A673 (cell line): ENCODE measurements at regions not wholly inside any gene's neighbourhood (a gene's known extent, or its start where the extent isn't known, plus 50 kb on each side); places are given as distances from the start of the nearest gene placed in this dataset.
A peak's percentile ranks its signal among the peaks of the same experiment; 100 is the strongest.

Experiments
- BruUV-seq: library from RNA; stranded (reverse); fragments of 400-500 nt; replicated peaks from 2 replicates; lab custom pipeline; 2021; lab: Mats Ljungman, UMichigan
- CTCF ChIA-PET: fragments of 300-600 bp; sonication (Branson Sonifier 250); formaldehyde crosslinking; loops from one replicate; lab custom pipeline; 2022; ENCODE audit warnings: antibody characterized with exemption; lab: Charles Lee
- POLR2A ChIA-PET: fragments of 300-600 bp; sonication (Branson Sonifier 250); formaldehyde crosslinking; loops from one replicate; lab custom pipeline; 2022; ENCODE audit warnings: antibody characterized with exemption; ENCODE audit not compliant: low non-redundant PET; lab: Charles Lee
- DNase-seq: peaks from one replicate; pipeline ENCODE4 v3.0.0-alpha.2; 2015; ENCODE audit warnings: low spot score
- H3K27ac ChIP-seq: fragments of 200-600 bp; sonication (generic); 2 replicates; pipeline ENCODE4 v1.5.1; 2016; ENCODE audit warnings: mixed run types, low read depth, mild to moderate bottlenecking, mixed read lengths, antibody characterized with exemption, low read length; ENCODE audit not compliant: poor library complexity, severe bottlenecking
- H3K27me3 ChIP-seq: fragments of 200-600 bp; sonication (generic); replicated peaks from 2 replicates; pipeline ENCODE4 v1.6.1; 2017; ENCODE audit warnings: mixed run types, low read depth, mild to moderate bottlenecking, mixed read lengths, antibody characterized with exemption, low read length; ENCODE audit not compliant: insufficient read depth, poor library complexity
- H3K36me3 ChIP-seq: fragments of 200-600 bp; sonication (generic); 2 replicates; pipeline ENCODE4 v1.6.1; 2016; ENCODE audit warnings: mixed run types, mild to moderate bottlenecking, mixed read lengths, antibody characterized with exemption, low read length; ENCODE audit not compliant: insufficient read depth, poor library complexity, severe bottlenecking
- H3K4me1 ChIP-seq: fragments of 200-600 bp; sonication (generic); 2 replicates; pipeline ENCODE4 v1.6.1; 2017; ENCODE audit warnings: mixed run types, mild to moderate bottlenecking, mixed read lengths, antibody characterized with exemption, low read length; ENCODE audit not compliant: insufficient read depth, poor library complexity, severe bottlenecking
- H3K4me3 ChIP-seq: fragments of 200-600 bp; sonication (generic); 2 replicates; pipeline ENCODE4 v1.5.1; 2016; ENCODE audit warnings: low read depth, mixed run types, mild to moderate bottlenecking, mixed read lengths, low read length; ENCODE audit not compliant: poor library complexity, severe bottlenecking
- H3K9me3 ChIP-seq: fragments of 200-600 bp; sonication (generic); 2 replicates; pipeline ENCODE4 v1.6.1; 2016; ENCODE audit warnings: mixed run types, low read depth, mild to moderate bottlenecking, mixed read lengths, antibody characterized with exemption, low read length; ENCODE audit not compliant: poor library complexity, severe bottlenecking
- CTCF ChIP-seq: fragments of 300-800, 200-600 bp; sonication (generic); conservative IDR thresholded peaks from 2 replicates; pipeline ENCODE4 v1.5.1; 2017; ENCODE audit warnings: low read depth, mild to moderate bottlenecking, antibody characterized with exemption, low read length, moderate library complexity, mixed read lengths
- EZH2 ChIP-seq: fragments of 200-600 bp; sonication (generic); IDR thresholded peaks from 2 replicates; pipeline ENCODE4 v1.6.1; 2017; ENCODE audit warnings: borderline replicate concordance, low read depth, mild to moderate bottlenecking, mixed read lengths, antibody characterized with exemption, low read length; ENCODE audit not compliant: poor library complexity, severe bottlenecking
- intact Hi-C: fragments of 100-400 bp; cut with micrococcal nuclease; formaldehyde crosslinking; loops from one replicate; pipeline ENCODE4 v1.10.0; 2022; ENCODE audit not compliant: unreplicated experiment

GRCh38 chr13:63190742-63191141 lies 1775.1 kb upstream of the PCDH20 start:
- CTCF ChIA-PET: no interaction called here
- POLR2A ChIA-PET: no interaction called here
- no peaks in the 10 kb centered on the region for H3K4me1 ChIP-seq
- DNase-seq: peak; percentile 10
- intact Hi-C loops: no loop called here
- H3K27me3 ChIP-seq: no peaks in the 10 kb centered on the region
- no peaks in the 10 kb centered on the region for H3K36me3 ChIP-seq
- no peak for TF ChIP-seq CTCF
- no peak for TF ChIP-seq EZH2
- H3K9me3 ChIP-seq: no peaks in the 10 kb centered on the region
- no peak overlapping the region for H3K4me3 ChIP-seq
- H3K27ac ChIP-seq: no peak overlapping the region
- BruUV-seq: no TSS peak

- Histone ChIP-seq H3K9me3 (no peaks in the 10 kb centered on the region), H3K36me3 (no peaks in the 10 kb centered on the region), H3K27me3 (no peaks in the 10 kb centered on the region), H3K4me3 (no peak overlapping the region), H3K27ac (no peak overlapping the region), H3K4me1 (no peaks in the 10 kb centered on the region)
- BruUV-seq: no TSS peak
- DNase-seq: no peak
- ChIA-PET POLR2A (no interaction called here), CTCF (no interaction called here)
- intact Hi-C loops: no loop called here
- TF ChIP-seq EZH2 (no peak), CTCF (no peak)
These were observed 1774.6 kb upstream of the PCDH20 start for GRCh38 chr13:63190219-63190618.

- POLR2A ChIA-PET: no interaction called here
- Histone ChIP-seq H3K36me3 (no peaks in the 10 kb centered on the region), H3K27ac (no peak overlapping the region), H3K4me1 (no peaks in the 10 kb centered on the region), H3K9me3 (no peaks in the 10 kb centered on the region), H3K4me3 (no peak overlapping the region), H3K27me3 (no peaks in the 10 kb centered on the region)
- intact Hi-C loops: no loop called here
- TF ChIP-seq CTCF: no peak
- TF ChIP-seq EZH2: no peak
- DNase-seq: no peak
- CTCF ChIA-PET: no interaction called here
- BruUV-seq: no TSS peak
These were observed 1774.1 kb upstream of the PCDH20 start for GRCh38 chr13:63189712-63190111.
